ENCODE measurements at regions not wholly inside any gene's neighbourhood (a gene's known extent, or its start where the extent isn't known, plus 50 kb on each side); places are given as distances from the start of the nearest gene placed in this dataset.

DNA sequence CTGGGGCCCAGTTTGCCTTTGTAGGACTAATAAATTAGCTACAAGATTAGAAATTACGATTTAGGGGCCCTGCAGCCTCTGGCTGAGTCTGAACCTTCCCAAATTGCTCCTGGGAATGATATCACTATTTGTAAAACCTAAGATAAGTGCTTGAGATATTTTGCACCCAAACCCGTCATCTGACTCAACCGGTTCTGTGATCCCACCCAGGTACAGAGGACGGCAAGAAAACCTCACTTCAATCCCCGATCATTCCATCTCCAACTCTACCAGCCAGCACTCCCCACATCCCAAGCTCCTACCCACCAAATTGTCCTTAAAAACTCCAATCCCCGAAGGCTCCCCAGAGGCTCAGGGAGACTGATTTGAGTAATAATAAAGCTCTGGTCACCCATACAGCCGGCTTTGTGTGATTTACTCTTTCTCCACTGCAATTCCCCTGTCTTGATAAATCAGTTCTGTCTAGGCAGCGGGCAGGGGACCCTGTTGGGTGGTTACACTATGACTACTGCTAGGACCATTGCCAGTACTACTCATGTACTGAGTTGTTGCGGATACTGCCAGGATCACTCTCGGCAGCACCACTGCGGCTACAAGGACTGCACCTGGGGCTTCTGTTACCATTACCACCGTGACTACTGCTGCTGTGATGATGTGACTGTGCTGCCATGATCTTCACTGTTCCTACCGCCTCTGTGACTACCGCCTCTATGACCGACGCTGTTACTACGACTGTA lies 73.1 kb downstream of the IRF8 start:
- DNase-seq (ENCODE audit: low read depth), result no peak

DNA sequence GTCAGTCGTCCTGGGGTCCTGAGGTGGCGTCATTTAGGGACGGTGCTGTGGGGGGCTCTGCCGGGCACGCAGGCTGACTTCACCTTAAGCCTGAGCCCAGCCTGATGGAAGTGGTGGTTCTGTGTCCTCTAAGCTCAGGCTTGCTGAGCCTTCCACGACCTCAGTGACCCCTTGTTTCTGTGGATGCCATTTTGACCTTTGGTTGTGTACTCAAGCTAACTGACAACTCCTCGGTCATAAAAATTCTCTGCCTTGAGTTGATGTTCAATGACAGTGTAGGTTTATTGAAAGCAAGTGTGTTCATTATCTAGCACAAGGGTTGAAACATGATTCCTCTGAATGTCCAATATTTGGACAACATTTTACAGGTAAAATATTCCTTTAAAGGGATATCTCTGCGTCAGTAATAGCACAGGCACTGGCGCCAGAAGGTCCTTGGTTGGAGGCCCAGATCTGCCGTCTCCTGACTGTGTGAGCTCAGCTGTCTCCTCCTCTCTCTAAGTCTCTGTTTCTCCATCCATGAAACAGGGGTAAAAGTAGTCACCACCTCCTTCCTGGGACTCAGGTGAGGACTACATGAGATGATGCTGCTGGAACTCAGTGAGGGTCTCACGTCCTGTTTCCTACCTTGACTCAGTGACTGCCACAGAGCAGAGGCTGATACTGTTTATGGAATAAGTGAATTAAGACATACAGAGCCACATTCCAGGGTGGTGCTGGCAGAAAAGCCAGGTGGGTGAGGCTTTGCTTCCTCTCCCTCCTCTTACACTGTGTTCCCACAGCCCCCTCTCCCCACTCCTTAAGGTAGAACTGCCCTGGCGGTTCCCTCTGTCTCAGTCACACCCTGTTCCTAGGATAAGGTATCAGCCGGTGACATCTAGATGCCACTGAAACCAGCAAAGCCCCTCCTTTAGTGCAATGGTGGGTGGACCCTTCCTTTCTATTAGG lies 75.7 kb downstream of the IRF8 start:
- no peak for DNase-seq (ENCODE audit: low read depth)

DNA sequence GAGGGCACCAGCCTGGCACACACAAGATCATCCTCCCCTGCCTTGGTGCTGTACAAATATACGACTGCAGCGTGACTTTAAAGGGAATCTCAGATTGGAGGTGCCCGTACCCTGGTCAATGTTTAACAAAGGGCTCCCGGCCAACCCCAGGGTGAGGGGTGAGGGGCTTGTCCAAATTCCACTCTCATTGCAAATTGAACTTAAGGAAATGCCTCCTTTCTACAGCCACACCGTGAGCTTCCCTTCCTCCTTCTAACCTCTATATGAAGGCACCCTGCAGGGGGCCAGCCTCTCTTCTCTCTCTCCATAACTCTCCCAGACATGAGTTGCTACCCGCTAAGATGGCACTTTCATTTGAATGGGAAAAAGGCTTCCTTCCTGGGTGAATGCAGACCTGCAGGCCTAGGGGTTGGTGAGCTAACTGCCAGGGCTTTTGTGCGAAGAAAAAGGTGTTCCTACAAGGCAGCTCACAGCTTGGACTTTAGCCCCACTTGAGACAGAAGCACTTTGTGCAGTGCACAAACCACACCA lies 76.6 kb downstream of the IRF8 start:
- DNase-seq (ENCODE audit: low read depth), result no peak

DNA sequence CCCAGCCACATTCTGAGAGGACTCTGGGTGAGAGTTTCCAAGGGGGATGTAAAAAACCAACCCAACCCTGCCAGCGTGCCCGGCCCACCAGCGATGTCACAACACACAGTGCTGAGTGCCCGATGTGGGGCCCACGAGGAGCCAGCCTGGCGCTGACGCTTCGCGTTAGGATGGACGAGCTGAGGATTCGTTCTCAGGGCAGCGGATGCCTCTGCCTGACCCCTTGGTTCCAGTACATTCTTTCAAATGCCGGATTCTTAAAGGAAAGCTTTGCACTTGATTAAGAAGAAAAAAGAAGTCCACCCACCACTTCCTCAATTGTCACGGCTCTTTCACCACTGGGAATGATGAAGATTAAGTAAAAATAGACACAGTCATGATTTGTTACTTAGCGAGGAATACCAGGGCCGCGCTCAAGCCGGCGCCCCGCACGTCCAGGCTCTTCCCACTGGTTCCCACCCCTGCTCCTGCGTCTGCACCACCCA lies 79.4 kb downstream of the IRF8 start:
- DNase-seq (ENCODE audit: low read depth), result no peak

DNA sequence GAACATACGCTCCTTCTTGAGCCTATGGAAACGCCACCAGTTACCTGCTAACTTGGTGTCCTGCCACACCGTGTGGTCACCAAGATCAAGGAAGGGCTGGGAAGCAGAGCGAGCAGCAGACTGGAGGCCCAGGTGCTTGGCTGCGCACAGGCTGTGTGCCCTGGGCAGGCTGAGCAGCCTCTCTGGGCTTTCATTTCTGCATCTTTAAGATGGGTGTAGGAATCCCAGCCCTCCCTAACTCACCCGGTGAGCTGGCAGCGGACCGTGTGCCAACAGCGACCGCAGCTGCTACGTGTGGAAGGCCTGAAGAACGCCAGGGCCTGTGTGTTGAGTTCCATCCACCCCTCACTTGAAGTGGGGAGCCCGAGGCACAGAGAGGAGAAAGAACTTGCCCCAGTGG lies 80.0 kb downstream of the IRF8 start:
- DNase-seq (ENCODE audit: low read depth), result no peak

DNA sequence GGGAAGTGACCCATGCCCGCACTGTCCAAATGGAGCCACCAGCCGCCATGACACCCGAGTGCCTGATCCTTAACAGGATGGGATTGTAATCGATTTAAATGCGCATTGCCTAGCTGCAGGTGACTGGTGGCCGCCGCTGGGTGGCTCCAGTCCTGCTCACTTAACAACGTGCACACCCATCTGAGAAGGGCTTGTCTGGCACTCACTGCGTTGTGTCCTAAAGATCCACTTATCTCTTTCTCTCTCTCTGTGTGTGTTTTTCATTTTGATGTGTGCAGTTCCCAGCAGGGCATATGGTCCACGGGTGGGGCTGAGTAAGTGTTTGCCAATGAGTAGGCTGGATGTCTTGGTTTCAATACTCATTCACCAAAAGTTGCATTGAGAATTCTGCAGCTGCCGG lies 80.6 kb downstream of the IRF8 start:
- DNase-seq (ENCODE audit: low read depth), result no peak

DNA sequence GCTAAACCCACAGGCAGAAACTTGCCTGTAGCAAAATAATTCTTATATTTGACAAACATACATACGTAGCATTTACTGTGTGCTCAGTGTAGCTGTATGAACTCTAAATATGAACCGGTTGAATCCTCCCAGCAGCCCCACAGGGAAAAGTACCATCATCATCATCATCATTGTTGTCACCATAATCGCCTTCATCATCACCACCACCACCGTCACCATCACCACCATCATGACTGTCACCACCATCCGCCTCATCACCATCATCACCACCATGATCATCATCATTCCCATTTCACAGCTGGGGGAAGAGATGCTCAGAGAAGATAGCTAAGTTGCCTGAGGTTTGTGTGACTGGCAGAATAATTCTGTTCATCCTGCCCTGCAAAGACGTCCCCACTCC lies 81.7 kb downstream of the IRF8 start:
- no peak for DNase-seq (ENCODE audit: low read depth)

DNA sequence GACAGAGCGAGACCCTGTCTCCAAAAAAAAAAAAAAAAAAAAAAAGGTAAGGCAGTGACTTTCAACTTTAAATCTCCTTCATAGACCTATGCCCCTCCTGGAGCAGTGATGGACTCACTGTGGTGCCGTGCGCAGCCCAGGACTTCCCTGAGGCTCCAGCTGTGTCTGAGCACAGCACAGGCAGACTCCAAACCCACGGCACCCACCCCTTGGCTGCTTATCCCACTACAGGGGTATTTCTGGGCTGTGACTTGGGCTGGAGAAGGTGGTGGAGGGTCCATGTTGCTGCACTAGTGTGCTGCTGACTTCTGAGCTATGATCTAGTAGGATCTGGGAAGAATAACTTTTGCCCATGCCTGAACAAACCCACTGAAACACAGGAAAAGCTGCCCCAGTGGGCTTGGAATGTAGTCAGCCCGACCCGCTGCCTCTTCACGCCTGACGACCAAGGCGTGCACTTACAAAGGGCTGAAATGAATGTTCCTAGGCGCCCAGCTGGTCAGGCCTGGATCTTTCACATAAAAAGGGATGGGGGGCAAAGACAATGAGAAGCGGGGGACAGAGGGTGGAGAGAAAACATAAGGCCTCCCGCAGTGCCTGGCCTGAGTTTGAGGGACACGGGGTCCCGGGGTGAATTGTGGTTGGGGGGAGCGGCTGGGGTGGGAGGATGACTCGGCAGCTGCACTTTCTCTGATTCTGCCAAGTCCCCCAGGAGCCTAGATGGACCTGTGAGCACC lies 83.0 kb downstream of the IRF8 start:
- DNase-seq (ENCODE audit: low read depth), result no peak

DNA sequence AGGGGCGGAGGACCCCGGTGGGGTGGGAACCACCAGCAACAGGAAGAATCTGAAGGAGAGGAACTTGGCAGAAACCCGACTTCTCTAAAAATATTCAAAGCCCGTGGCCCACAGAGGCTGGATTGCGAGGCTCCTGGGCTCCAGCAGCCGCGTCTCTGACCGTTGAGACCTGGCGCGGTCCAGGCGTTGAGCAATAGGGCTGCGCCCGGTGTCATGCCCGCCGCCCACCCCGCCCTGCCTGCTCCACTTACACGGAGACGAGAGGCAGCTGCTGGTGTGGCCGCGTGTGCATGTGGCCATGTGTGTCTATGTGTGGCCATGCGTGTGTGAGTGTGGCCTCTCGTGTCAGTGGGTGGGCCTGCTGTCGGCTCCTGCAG lies 83.6 kb downstream of the IRF8 start:
- DNase-seq (ENCODE audit: low read depth), result no peak

DNA sequence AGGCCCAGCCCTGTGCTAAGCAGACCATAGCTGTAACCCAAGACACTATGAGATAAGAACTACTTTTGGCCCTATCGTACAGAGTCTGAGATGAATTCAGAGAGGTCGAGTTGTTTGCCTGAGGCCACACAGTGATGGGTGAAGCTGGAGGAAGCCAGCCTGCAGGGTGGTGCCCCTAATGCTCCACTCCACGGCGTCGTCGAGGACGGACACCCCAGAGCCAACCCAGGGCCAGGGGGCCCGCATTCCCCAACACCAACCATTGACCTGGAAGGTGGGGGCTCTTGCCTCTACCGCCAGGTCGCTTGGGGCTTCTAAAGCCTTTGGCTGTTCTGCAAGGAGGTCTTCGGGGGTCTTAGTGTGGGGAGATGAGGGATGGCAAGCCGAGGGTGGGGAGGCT lies 84.1 kb downstream of the IRF8 start:
- DNase-seq (ENCODE audit: low read depth), result no peak

DNA sequence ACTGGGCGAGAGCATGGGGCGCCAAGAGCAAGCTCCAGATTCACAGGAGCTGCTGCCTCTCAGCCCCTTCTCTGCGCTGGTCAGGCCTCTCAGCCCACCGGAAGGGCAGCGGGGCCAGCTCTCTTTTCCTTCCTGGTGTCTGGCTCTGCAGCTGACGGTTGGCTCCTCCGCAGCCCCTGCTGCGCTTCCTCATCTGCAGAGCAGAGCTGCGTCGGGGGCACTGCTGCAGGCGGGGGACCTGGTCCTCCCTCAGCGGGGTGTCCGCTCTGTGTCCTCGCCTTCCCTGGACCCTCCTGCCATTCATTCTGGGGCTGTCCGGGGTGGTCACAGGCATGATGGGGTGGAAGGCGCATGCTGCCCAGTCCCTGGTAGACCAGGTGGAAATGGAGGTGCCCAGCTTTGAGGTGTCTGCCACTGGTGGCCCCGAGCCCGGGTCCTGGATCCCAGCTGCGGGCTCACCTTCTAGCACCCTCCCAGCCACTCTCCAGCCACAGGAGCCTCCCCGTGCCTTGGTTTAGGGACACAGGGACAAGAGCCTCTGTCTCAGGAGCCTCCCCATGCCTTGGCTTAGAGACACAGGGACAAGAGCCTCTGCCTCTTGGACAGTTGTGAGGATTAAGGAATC lies 84.8 kb downstream of the IRF8 start:
- no peak for DNase-seq (ENCODE audit: low read depth)

DNA sequence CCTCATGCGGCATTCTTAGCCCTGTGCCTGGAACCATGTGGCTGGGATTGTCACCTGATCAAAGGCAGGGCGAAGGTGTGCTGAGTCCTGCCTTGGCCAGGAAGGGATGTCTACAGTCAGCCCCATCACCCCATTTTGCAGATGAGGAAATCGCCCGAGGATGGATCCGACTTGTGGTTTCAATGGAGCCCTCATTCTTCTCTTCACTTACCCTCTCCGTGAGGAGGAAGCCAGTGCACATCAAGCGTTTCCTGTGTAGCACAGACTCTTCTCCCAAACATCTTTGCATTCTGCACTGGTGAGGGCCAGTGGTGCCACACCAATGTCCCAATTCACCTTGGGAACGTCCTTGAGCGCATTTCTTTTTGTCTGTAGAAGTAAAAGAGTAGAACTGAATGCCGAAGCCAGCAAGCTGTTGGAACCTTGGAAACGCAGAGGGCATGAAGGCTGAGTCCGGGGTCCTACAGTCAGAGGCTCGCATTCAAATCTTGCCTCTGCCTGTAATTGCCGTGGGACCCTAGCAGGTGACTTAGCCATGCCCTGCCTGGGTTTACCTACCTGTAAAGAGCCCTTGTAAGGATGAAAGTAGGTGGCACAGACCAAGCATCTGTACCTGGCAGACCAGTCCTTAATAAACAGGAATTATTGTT lies 85.4 kb downstream of the IRF8 start:
- DNase-seq (ENCODE audit: low read depth), result no peak

DNA sequence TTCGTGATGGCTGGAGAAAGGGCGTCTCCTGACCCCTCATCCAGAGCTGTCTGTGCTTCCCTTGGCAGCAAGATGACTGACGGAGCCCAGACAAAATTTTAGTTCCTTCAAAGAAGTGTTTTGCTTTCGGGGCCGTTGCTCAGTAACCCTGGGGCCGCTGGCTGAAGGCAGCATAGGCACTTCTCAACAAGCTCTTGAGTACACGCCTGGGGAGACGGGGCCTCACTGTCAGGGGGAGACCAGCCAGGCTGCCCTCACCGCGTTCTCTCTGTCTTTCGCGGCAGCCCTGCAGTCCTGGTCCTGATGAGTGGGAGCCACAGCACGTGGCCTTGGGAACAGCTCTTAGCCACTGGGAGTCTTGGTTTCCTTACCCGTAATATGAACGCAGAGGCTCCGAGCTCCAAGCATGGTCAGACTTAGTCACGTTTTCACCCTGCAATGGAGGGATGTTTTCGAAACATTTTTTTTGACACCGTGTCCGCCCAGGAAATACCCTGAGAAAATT lies 86.0 kb downstream of the IRF8 start:
- no peak for DNase-seq (ENCODE audit: low read depth)

DNA sequence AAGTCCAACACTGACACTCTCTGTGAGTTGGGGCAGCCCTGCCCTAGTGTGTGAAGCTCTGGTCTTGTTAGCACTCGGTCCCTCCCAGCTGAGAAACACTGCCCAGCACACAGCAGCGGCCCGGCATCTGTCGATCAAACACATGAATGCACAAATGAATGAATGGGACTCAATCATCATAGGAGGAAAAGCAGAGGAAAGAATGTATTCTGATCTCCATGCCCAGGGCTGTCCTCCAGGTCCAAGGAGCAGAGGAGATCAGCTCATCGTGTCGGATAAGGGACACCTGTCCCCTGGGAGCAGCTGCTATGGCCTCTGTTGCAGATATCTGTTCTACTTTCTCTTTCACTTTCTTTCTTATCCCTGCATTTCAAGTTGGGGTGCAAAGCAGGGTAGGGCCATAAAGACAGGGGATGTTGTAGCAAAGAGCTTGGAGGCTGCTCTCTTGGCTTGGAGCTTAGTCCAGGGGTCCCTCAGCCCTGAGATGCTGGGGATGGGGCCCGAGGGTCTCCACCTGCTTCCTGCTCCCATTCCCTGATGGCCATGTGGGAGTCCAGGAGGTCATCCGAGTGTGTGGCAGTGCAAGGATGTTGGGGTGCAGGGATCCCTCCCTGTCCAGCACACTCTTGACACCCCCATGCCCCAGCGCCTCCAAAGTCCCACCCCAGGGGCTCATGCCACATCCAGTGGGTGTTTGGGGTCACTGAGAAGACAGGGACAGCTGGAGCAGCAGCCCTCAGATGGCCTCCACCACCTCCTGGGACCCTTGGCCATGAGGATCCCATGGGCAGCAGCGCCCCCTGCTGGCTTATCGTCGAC lies 88.2 kb downstream of the IRF8 start:
- no peak for DNase-seq (ENCODE audit: low read depth)

DNA sequence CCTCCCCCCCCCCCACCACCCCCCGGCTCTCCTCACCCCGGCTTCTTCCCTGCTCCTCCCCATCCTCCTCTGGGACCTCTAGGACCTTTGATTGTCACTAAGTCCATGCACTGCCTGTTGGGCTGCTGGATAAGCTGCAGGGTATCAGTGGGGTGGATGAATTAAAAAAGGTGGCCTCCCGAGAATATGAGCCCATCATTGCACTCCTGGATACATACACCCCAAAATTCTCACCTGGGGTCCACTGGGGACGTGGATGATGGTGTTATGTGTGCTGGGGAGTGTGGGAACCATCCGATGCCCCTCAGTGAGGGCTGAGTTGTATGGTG lies 88.8 kb downstream of the IRF8 start:
- no peak for DNase-seq (ENCODE audit: low read depth)

DNA sequence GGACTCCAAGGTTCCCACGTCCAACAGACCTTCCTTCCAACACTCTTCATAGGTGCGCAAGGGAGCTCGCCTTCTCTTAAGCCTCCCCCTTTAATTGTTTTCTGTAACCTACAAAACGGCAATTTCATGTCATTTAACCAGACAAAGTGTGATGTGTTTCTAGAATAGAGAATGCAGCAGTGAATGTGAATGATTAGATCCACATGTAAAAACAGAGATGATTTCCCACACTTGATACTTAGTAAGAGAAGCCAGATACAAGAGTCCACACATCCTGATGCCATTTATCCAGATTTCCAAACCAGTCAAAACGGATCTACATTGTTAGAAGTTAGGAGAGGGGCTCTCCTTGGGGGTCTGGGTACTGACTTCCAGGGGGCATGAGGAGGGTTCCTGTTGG lies 89.3 kb downstream of the IRF8 start:
- no peak for DNase-seq (ENCODE audit: low read depth)

DNA sequence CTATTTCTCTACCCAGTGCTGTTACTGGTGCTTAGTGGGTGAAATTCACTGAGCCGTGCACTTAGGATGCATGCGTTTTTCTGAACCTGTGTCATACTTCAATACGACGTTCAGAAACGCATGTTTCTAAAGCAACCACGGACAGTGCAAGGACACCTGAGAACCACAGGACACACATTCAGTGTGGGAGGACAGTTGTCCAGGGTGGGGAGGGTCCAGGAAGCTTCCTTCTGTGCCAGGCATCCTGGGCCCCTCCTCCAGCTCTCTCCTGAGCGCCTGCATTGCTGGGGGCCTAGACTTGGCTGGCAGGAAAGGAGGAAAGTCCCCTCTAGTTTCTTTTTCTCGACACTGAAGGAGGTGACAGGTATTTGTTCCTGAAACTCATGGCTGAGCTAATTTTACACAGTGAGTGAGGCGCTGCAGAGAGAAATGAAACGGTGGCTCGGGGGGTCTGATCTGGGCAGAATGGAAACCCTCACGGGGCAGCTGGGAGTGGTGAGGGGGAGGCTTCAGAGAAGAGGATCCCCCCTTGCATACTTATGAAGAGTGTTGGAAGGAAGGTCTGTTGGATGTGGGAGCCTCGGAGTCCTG lies 89.9 kb downstream of the IRF8 start:
- DNase-seq (ENCODE audit: low read depth), result no peak

DNA sequence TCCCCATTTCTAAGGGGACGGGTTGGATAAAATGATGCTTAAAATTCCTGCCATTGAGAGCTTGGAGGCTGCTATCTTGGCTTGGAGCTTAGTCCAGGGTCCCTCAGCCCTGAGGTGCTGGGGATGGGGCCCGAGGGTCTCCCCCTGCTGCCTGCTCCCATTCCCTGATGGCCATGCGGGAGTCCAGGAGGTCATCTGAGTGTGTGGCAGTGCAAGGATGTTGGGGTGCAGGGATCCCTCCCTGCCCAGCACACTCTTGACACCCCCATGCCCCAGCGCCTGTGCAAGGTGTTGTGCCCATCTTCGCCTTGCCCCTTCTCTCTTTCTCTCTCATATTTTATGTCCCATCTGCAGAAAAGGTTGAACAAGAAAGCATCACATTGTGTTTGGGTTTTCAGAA lies 90.4 kb downstream of the IRF8 start:
- DNase-seq (ENCODE audit: low read depth), result no peak

DNA sequence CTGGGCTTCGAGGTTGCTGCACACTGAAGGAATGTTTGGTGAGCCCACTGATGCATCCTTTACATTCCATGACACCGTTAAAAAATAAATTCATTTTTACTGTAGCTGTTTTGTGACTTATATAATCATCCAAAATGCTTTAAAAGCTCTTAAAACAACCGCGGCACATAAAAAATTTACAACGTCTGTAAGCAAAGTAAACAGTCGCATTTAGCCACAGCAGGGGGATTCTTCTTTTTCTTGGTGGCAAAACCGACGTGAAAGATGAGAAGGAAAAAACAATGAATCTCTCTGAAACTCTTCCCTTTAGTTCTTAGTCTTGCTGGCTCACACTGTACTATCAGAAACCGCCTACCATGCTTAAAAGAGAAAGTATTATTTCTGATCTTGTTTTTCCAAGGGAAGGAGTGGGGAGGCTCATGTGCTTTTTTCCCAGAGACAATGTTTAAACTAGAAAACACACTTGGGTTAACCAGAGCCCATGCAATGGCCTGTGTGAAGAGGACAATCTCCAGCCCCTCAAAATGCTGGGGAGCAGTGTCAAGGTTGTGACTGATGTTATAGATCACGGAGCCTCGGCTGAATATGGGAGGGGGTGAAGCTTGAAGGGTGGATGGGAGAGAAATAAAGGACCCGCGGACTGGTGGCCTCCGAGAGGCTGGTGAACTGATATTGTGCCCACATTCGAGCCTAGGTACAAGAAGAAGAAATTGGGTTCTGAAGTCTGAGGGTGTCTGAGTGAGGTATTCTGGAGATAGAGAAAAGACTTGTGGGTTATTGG lies 91.1 kb downstream of the IRF8 start:
- DNase-seq (ENCODE audit: low read depth), result no peak

Measured in activated T-helper 1 cell treated with Interleukin-2 at 50 U/mL for 16 hours (primary cell).